ENCODE measurements at regions not wholly inside any gene's neighbourhood (a gene's known extent, or its start where the extent isn't known, plus 50 kb on each side); places are given as distances from the start of the nearest gene placed in this dataset.

DNA sequence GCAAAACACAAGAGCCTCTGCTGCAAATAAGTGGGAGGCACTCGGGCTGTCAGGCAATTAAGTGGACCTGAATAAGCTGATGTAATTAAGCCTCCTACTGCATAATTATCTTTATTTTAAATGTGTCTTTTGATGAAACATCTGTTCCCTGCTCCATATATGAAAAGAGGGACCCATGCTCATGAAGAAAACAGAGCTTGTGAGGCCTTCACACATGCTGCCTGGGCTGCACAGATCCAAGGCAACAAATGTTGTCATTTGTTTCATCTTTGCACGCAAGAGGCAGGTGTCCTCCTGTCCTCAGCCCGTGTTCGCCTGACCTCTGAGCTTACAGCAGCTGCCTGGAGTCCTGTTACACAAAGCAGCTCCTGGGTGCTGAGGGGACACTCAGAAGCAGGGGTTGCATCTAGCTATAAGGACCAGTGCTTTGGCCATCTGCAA lies 381.1 kb downstream of the ZNF608 start:
- TF ChIP-seq ZFP3 (CRISPR knock-in tag; IDR thresholded peaks at IDR 0.05), result no peak
- TF ChIP-seq, protein P1, sequence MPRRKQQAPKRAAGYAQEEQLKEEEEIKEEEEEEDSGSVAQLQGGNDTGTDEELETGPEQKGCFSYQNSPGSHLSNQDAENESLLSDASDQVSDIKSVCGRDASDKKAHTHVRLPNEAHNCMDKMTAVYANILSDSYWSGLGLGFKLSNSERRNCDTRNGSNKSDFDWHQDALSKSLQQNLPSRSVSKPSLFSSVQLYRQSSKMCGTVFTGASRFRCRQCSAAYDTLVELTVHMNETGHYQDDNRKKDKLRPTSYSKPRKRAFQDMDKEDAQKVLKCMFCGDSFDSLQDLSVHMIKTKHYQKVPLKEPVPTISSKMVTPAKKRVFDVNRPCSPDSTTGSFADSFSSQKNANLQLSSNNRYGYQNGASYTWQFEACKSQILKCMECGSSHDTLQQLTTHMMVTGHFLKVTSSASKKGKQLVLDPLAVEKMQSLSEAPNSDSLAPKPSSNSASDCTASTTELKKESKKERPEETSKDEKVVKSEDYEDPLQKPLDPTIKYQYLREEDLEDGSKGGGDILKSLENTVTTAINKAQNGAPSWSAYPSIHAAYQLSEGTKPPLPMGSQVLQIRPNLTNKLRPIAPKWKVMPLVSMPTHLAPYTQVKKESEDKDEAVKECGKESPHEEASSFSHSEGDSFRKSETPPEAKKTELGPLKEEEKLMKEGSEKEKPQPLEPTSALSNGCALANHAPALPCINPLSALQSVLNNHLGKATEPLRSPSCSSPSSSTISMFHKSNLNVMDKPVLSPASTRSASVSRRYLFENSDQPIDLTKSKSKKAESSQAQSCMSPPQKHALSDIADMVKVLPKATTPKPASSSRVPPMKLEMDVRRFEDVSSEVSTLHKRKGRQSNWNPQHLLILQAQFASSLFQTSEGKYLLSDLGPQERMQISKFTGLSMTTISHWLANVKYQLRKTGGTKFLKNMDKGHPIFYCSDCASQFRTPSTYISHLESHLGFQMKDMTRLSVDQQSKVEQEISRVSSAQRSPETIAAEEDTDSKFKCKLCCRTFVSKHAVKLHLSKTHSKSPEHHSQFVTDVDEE (CRISPR knock-in tag; IDR thresholded peaks at IDR 0.05), result no peak
- no peak for TF ChIP-seq TCF4 (CRISPR knock-in tag; IDR thresholded peaks at IDR 0.05; ENCODE audit: borderline replicate concordance)
- TF ChIP-seq ZNF565 (CRISPR knock-in tag; conservative IDR thresholded peaks at IDR 0.05; ENCODE audit: low read depth), result no peak
- TF ChIP-seq, protein P2, sequence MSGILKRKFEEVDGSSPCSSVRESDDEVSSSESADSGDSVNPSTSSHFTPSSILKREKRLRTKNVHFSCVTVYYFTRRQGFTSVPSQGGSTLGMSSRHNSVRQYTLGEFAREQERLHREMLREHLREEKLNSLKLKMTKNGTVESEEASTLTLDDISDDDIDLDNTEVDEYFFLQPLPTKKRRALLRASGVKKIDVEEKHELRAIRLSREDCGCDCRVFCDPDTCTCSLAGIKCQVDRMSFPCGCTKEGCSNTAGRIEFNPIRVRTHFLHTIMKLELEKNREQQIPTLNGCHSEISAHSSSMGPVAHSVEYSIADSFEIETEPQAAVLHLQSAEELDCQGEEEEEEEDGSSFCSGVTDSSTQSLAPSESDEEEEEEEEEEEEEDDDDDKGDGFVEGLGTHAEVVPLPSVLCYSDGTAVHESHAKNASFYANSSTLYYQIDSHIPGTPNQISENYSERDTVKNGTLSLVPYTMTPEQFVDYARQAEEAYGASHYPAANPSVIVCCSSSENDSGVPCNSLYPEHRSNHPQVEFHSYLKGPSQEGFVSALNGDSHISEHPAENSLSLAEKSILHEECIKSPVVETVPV (CRISPR knock-in tag; IDR thresholded peaks at IDR 0.05), result no peak
- ATAC-seq, result no peak

DNA sequence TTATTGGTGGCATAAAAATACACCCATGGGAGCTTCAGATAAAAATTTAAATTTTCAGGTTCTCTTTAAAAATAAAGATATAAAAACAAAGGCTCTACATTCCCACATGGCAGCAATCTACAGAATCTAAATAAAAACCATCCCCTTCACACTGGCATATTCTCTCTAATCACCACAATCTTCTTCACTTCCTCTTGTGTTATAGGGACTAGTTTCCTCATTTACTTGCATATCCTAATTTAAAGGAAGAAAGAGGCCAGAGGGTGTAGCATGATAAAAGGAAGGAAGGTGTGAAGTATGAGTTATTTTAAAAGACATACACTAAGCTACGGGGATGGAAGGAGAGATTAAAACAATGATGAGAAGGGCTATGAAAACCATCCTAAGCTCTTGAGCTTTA lies 390.5 kb downstream of the ZNF608 start:
- ATAC-seq, result no peak
- TF ChIP-seq GLIS3 (CRISPR knock-in tag; IDR thresholded peaks at IDR 0.05), result no peak
- TF ChIP-seq ZC3H10 (CRISPR knock-in tag; IDR thresholded peaks at IDR 0.05), result no peak
- TF ChIP-seq OSR1 (CRISPR knock-in tag; IDR thresholded peaks at IDR 0.05), result no peak
- no peak for TF ChIP-seq PPARA (CRISPR knock-in tag; IDR thresholded peaks at IDR 0.05; ENCODE audit: borderline replicate concordance)
- no peak for TF ChIP-seq BACH2 (CRISPR knock-in tag; IDR thresholded peaks at IDR 0.05; ENCODE audit: borderline replicate concordance)
- TF ChIP-seq, protein P1 (CRISPR knock-in tag; IDR thresholded peaks at IDR 0.05), result no peak
- TF ChIP-seq ZNF565 (CRISPR knock-in tag; conservative IDR thresholded peaks at IDR 0.05; ENCODE audit: low read depth), result no peak

DNA sequence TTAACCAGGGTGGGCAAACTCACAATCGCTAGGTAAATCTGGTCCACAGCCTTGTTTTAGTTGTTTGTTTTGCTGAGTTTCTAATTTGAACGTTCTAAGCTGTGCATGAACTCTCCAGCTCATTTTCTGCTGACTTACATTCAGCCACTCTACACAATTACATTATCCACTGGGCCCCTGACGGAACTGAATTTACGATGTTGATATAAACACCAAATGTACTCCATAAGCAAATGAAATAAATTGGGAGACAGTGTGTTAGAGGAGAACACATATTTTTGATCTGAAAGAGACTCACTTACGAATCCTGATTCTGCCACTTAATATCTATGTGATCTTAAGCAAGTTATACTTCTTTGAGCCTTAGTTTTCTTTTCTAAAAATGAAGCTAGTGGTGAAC lies 393.4 kb downstream of the ZNF608 start:
- no peak for ATAC-seq
- no peak for TF ChIP-seq PPARA (CRISPR knock-in tag; IDR thresholded peaks at IDR 0.05; ENCODE audit: borderline replicate concordance)
- TF ChIP-seq, protein P1 (CRISPR knock-in tag; IDR thresholded peaks at IDR 0.05), result no peak
- TF ChIP-seq CSDC2 (CRISPR knock-in tag; IDR thresholded peaks at IDR 0.05), result no peak
- TF ChIP-seq ARNTL (CRISPR knock-in tag; IDR thresholded peaks at IDR 0.05; ENCODE audit: borderline replicate concordance, low read depth), result no peak
- no peak for TF ChIP-seq ZNF8 (CRISPR knock-in tag; IDR thresholded peaks at IDR 0.05)
- TF ChIP-seq TCF4 (CRISPR knock-in tag; IDR thresholded peaks at IDR 0.05; ENCODE audit: borderline replicate concordance), result no peak
- no peak for TF ChIP-seq RARB (CRISPR knock-in tag; IDR thresholded peaks at IDR 0.05)
- TF ChIP-seq, protein P2 (CRISPR knock-in tag; IDR thresholded peaks at IDR 0.05), result no peak
- no peak for TF ChIP-seq ZFP3 (CRISPR knock-in tag; IDR thresholded peaks at IDR 0.05)
- no peak for TF ChIP-seq ZFP30 (CRISPR knock-in tag; IDR thresholded peaks at IDR 0.05)
- no peak for TF ChIP-seq SNAI2 (CRISPR knock-in tag; IDR thresholded peaks at IDR 0.05)
- no peak for TF ChIP-seq TOX (CRISPR knock-in tag; IDR thresholded peaks at IDR 0.05; ENCODE audit: borderline replicate concordance)
- TF ChIP-seq, protein P3, sequence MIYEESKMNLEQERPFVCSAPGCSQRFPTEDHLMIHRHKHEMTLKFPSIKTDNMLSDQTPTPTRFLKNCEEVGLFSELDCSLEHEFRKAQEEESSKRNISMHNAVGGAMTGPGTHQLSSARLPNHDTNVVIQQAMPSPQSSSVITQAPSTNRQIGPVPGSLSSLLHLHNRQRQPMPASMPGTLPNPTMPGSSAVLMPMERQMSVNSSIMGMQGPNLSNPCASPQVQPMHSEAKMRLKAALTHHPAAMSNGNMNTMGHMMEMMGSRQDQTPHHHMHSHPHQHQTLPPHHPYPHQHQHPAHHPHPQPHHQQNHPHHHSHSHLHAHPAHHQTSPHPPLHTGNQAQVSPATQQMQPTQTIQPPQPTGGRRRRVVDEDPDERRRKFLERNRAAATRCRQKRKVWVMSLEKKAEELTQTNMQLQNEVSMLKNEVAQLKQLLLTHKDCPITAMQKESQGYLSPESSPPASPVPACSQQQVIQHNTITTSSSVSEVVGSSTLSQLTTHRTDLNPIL (CRISPR knock-in tag; IDR thresholded peaks at IDR 0.05; ENCODE audit: low read depth), result no peak
- no peak for TF ChIP-seq ZNF565 (CRISPR knock-in tag; conservative IDR thresholded peaks at IDR 0.05; ENCODE audit: low read depth)
- no peak for TF ChIP-seq ZC3H10 (CRISPR knock-in tag; IDR thresholded peaks at IDR 0.05)
- no peak for TF ChIP-seq GLIS3 (CRISPR knock-in tag; IDR thresholded peaks at IDR 0.05)
- TF ChIP-seq ISL1 (CRISPR knock-in tag; IDR thresholded peaks at IDR 0.05), result no peak
- TF ChIP-seq, protein P4, sequence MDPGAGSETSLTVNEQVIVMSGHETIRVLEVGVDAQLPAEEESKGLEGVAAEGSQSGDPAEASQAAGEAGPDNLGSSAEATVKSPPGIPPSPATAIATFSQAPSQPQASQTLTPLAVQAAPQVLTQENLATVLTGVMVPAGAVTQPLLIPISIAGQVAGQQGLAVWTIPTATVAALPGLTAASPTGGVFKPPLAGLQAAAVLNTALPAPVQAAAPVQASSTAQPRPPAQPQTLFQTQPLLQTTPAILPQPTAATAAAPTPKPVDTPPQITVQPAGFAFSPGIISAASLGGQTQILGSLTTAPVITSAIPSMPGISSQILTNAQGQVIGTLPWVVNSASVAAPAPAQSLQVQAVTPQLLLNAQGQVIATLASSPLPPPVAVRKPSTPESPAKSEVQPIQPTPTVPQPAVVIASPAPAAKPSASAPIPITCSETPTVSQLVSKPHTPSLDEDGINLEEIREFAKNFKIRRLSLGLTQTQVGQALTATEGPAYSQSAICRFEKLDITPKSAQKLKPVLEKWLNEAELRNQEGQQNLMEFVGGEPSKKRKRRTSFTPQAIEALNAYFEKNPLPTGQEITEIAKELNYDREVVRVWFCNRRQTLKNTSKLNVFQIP (CRISPR knock-in tag; IDR thresholded peaks at IDR 0.05; ENCODE audit: borderline replicate concordance, low read depth), result no peak
- TF ChIP-seq BACH2 (CRISPR knock-in tag; IDR thresholded peaks at IDR 0.05; ENCODE audit: borderline replicate concordance), result no peak
